ENCODE measurements at regions not wholly inside any gene's neighbourhood (a gene's known extent, or its start where the extent isn't known, plus 50 kb on each side); places are given as distances from the start of the nearest gene placed in this dataset.

GRCh38 chr2:12288048-12288447, 428.7 kb upstream of the TRIB2 start:
- H3K36me3 ChIP-seq (ENCODE audit: control insufficient read depth in 2 of 2, insufficient read depth in 2 of 2, low read length in 2 of 2), result no peaks in the 10 kb centered on the region
- H3K9me3 ChIP-seq (ENCODE audit: control insufficient read depth in 2 of 2, low read length in 2 of 2), result no peaks in the 10 kb centered on the region
- H3K27me3 ChIP-seq (ENCODE audit: control insufficient read depth in 1 of 2, insufficient read depth in 2 of 2, low read length in 2 of 2), result no peaks in the 10 kb centered on the region
- peaks cover 5% of the 10 kb centered on the region for H3K4me1 ChIP-seq (ENCODE audit: control insufficient read depth, insufficient read depth, low read length)
- no peak overlapping the region for H3K27ac ChIP-seq (ENCODE audit: low read length)
- no peak overlapping the region for H3K4me3 ChIP-seq (ENCODE audit: low read length in 2 of 2)
- no peak overlapping the region for H3K9ac ChIP-seq (ENCODE audit: low read length in 2 of 2)

DNA sequence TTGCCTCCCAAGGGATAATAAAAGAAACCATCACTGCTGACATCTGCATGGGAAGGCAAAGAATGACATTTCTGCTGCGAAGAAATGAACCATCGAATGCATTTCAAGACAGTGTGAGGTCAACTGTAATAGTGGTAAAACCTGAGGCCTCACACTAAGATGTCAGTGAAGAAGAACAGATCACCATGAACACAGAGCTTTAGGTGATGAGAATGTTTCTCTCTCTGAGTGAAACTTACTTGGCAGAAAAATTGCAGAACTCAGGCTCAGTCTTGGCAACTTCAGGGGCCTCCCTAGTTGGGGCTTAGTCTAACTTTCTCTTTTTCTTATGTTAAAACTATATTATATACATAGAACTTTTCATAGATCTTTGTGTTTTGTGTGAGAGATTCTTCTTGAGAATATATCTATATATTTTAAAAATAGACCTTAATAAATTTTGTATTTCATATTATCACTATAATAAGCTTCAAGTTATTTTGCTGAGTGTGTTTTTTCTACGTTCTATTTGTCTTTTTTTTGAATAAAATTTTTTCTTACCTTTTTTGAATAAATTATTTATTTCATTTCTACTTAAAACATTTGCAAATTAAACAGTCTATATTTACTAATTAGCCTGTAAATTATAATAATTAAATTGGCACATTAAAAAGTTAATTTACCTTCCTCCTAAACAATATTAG, 427.5 kb upstream of the TRIB2 start:
- Histone ChIP-seq H3K9me3 (ENCODE audit: control insufficient read depth in 2 of 2, low read length in 2 of 2) (no peaks in the 10 kb centered on the region), H3K27ac (ENCODE audit: low read length) (no peak overlapping the region), H3K4me1 (ENCODE audit: control insufficient read depth, insufficient read depth, low read length) (peaks cover 5% of the 10 kb centered on the region), H3K27me3 (ENCODE audit: control insufficient read depth in 1 of 2, insufficient read depth in 2 of 2, low read length in 2 of 2) (no peaks in the 10 kb centered on the region), H3K36me3 (ENCODE audit: control insufficient read depth in 2 of 2, insufficient read depth in 2 of 2, low read length in 2 of 2) (no peaks in the 10 kb centered on the region), H3K9ac (ENCODE audit: low read length in 2 of 2) (no peak overlapping the region), H3K4me3 (ENCODE audit: low read length in 2 of 2) (no peak overlapping the region)

DNA sequence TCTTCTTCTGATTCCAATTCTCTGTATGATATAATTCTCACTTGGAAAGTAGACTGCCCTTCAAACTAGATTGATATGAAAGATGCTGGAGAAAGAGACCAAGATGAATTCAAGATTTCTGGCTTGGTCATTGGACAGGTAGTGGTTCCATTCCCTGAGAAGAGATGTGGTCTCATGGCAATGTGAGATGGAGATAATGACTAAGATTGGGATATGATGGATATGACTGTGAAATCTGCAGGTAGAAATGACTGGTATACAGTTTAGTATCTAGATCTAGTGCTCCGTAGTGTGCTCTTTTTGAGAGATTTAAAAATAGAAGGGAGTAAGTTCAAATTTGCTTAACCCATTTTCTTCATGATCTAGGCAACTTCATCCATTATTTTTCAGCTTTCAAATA, 425.4 kb upstream of the TRIB2 start:
- H3K9ac ChIP-seq (ENCODE audit: low read length in 2 of 2), result no peak overlapping the region
- H3K36me3 ChIP-seq (ENCODE audit: control insufficient read depth in 2 of 2, insufficient read depth in 2 of 2, low read length in 2 of 2), result no peaks in the 10 kb centered on the region
- H3K4me3 ChIP-seq (ENCODE audit: low read length in 2 of 2), result no peak overlapping the region
- no peaks in the 10 kb centered on the region for H3K9me3 ChIP-seq (ENCODE audit: control insufficient read depth in 2 of 2, low read length in 2 of 2)
- H3K4me1 ChIP-seq (ENCODE audit: control insufficient read depth, insufficient read depth, low read length), result peaks cover 5% of the 10 kb centered on the region
- H3K27me3 ChIP-seq (ENCODE audit: control insufficient read depth in 1 of 2, insufficient read depth in 2 of 2, low read length in 2 of 2), result no peaks in the 10 kb centered on the region
- no peak overlapping the region for H3K27ac ChIP-seq (ENCODE audit: low read length)

GRCh38 chr2:12293874-12294273, 422.9 kb upstream of the TRIB2 start:
- Histone ChIP-seq H3K4me1 (ENCODE audit: control insufficient read depth, insufficient read depth, low read length) (no peaks in the 10 kb centered on the region), H3K9me3 (ENCODE audit: control insufficient read depth in 2 of 2, low read length in 2 of 2) (no peaks in the 10 kb centered on the region)

DNA sequence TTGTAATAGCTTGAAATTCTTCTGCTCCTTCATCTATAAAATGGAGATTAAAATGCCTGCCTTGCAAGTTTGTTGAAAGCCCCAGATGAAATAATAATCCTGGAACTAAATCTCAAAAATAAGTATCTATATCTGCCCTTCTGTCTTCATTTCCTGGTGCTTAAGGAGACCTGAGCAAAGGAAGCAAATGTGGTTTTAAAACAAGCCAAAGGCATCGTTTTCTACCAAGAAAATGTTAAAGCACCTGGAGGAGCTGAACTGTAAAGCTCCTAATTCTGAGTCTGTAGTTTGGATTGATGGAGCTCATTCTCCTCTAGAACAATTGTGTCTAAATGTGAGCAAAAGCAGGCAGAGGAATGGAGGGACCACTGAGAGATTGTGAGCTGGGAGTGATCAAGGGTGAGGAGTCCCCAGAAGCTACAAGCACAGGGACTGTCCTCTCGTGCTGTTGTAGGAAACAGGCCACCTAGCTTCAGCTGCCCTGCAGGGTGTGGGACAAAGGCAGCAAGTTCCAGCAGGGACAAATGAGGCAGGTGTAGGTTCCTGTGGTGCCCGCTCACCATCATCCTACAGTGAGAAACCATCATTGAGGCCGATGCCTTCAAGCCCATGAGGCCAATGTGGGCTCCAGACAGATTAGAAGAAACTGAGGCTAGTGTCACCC, 420.7 kb upstream of the TRIB2 start:
- Histone ChIP-seq H3K9me3 (ENCODE audit: control insufficient read depth in 2 of 2, low read length in 2 of 2) (no peaks in the 10 kb centered on the region), H3K27me3 (ENCODE audit: control insufficient read depth in 1 of 2, insufficient read depth in 2 of 2, low read length in 2 of 2) (no peaks in the 10 kb centered on the region), H3K9ac (ENCODE audit: low read length in 2 of 2) (no peak overlapping the region), H3K4me3 (ENCODE audit: low read length in 2 of 2) (no peak overlapping the region), H3K36me3 (ENCODE audit: control insufficient read depth in 2 of 2, insufficient read depth in 2 of 2, low read length in 2 of 2) (no peaks in the 10 kb centered on the region), H3K27ac (ENCODE audit: low read length) (no peak overlapping the region), H3K4me1 (ENCODE audit: control insufficient read depth, insufficient read depth, low read length) (peaks cover 2% of the 10 kb centered on the region)

More at GRCh38 chr2:12293874-12294273, 422.9 kb upstream of the TRIB2 start:
- Histone ChIP-seq H3K27ac (ENCODE audit: low read length) (no peak overlapping the region), H3K9ac (ENCODE audit: low read length in 2 of 2) (no peak overlapping the region), H3K27me3 (ENCODE audit: control insufficient read depth in 1 of 2, insufficient read depth in 2 of 2, low read length in 2 of 2) (no peaks in the 10 kb centered on the region), H3K4me3 (ENCODE audit: low read length in 2 of 2) (no peak overlapping the region), H3K36me3 (ENCODE audit: control insufficient read depth in 2 of 2, insufficient read depth in 2 of 2, low read length in 2 of 2) (no peaks in the 10 kb centered on the region)

DNA sequence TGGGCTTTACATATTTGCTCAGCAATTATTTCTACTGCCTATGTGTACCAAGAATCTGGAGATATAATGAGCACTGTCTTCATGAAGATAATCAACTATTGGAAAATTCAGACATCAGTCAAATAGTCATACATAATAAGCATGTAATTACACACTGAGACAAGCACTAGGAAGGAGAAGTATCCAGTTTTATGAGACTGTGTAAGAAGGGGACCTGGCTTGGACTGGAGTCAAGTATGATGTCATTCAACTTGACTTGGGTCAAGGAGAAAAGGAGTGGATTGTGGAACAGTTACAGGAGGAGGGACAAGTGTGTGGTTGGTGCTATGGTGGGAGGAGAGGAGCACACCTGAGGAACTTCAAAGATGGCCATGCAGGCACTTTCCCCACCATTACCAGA, 419.8 kb upstream of the TRIB2 start:
- peaks cover 2% of the 10 kb centered on the region for H3K4me1 ChIP-seq (ENCODE audit: control insufficient read depth, insufficient read depth, low read length)

GRCh38 chr2:12298352-12298751, 418.4 kb upstream of the TRIB2 start:
- no peak overlapping the region for H3K9ac ChIP-seq (ENCODE audit: low read length in 2 of 2)
- H3K4me1 ChIP-seq (ENCODE audit: control insufficient read depth, insufficient read depth, low read length), result peaks cover 2% of the 10 kb centered on the region
- no peak overlapping the region for H3K27ac ChIP-seq (ENCODE audit: low read length)
- H3K9me3 ChIP-seq (ENCODE audit: control insufficient read depth in 2 of 2, low read length in 2 of 2), result no peaks in the 10 kb centered on the region
- no peaks in the 10 kb centered on the region for H3K27me3 ChIP-seq (ENCODE audit: control insufficient read depth in 1 of 2, insufficient read depth in 2 of 2, low read length in 2 of 2)
- no peaks in the 10 kb centered on the region for H3K36me3 ChIP-seq (ENCODE audit: control insufficient read depth in 2 of 2, insufficient read depth in 2 of 2, low read length in 2 of 2)
- no peak overlapping the region for H3K4me3 ChIP-seq (ENCODE audit: low read length in 2 of 2)

More for the DNA sequence above, 419.8 kb upstream of the TRIB2 start:
- H3K27me3 ChIP-seq (ENCODE audit: control insufficient read depth in 1 of 2, insufficient read depth in 2 of 2, low read length in 2 of 2), result no peaks in the 10 kb centered on the region
- H3K27ac ChIP-seq (ENCODE audit: low read length), result no peak overlapping the region
- no peaks in the 10 kb centered on the region for H3K9me3 ChIP-seq (ENCODE audit: control insufficient read depth in 2 of 2, low read length in 2 of 2)
- H3K9ac ChIP-seq (ENCODE audit: low read length in 2 of 2), result no peak overlapping the region
- no peak overlapping the region for H3K4me3 ChIP-seq (ENCODE audit: low read length in 2 of 2)
- no peaks in the 10 kb centered on the region for H3K36me3 ChIP-seq (ENCODE audit: control insufficient read depth in 2 of 2, insufficient read depth in 2 of 2, low read length in 2 of 2)

DNA sequence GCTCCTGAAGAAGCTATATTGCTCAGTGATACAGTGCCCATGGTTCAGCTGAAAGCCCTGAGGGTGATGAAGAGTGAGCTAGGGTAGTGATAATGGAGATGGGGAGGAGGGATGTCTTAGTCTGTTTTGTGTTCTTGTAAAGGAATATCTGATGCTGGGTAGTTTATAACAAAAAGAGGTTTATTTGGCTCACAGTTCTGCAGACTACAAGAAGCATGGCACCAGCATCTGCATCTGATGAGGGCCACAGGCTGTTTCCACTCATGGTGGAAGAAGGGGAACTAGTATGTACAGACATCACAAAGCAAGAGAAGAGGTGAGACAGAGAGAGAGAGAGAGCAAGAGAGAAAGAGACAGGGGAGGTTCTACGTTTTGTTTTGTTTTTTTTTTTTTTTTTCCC, 417.3 kb upstream of the TRIB2 start:
- H3K27ac ChIP-seq (ENCODE audit: low read length), result no peak overlapping the region
- no peaks in the 10 kb centered on the region for H3K9me3 ChIP-seq (ENCODE audit: control insufficient read depth in 2 of 2, low read length in 2 of 2)
- no peak overlapping the region for H3K4me3 ChIP-seq (ENCODE audit: low read length in 2 of 2)
- H3K9ac ChIP-seq (ENCODE audit: low read length in 2 of 2), result no peak overlapping the region
- peaks cover 2% of the 10 kb centered on the region for H3K4me1 ChIP-seq (ENCODE audit: control insufficient read depth, insufficient read depth, low read length)
- H3K36me3 ChIP-seq (ENCODE audit: control insufficient read depth in 2 of 2, insufficient read depth in 2 of 2, low read length in 2 of 2), result no peaks in the 10 kb centered on the region
- H3K27me3 ChIP-seq (ENCODE audit: control insufficient read depth in 1 of 2, insufficient read depth in 2 of 2, low read length in 2 of 2), result no peaks in the 10 kb centered on the region

GRCh38 chr2:12300019-12300602, 416.6 kb upstream of the TRIB2 start:
- Histone ChIP-seq H3K27me3 (ENCODE audit: control insufficient read depth in 1 of 2, insufficient read depth in 2 of 2, low read length in 2 of 2) (no peaks in the 10 kb centered on the region), H3K36me3 (ENCODE audit: control insufficient read depth in 2 of 2, insufficient read depth in 2 of 2, low read length in 2 of 2) (no peaks in the 10 kb centered on the region), H3K4me1 (ENCODE audit: control insufficient read depth, insufficient read depth, low read length) (peaks cover 2% of the 10 kb centered on the region), H3K9me3 (ENCODE audit: control insufficient read depth in 2 of 2, low read length in 2 of 2) (no peaks in the 10 kb centered on the region), H3K9ac (ENCODE audit: low read length in 2 of 2) (no peak overlapping the region), H3K4me3 (ENCODE audit: low read length in 2 of 2) (no peak overlapping the region), H3K27ac (ENCODE audit: low read length) (no peak overlapping the region)

DNA sequence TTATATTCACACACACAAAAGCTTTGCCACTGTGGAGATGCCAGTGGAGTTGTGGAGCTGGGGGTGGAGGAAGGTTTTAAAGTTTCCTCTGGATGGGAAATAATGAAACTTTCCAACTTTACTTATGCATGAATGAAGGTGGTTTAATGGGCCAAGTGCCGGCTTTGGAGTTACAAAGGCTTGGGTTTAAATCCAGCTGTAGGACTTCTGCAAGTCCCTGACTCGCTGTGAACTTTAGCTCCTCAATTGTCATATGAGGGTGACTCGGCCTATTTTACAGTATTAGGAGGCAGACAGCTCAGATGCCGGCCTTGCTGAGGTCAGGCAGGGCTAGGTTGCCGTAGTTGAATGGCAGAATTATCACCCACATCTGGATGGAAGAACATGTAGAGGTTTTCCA, 415.8 kb upstream of the TRIB2 start:
- Histone ChIP-seq H3K4me1 (ENCODE audit: control insufficient read depth, insufficient read depth, low read length) (peaks cover 2% of the 10 kb centered on the region), H3K9me3 (ENCODE audit: control insufficient read depth in 2 of 2, low read length in 2 of 2) (no peaks in the 10 kb centered on the region), H3K36me3 (ENCODE audit: control insufficient read depth in 2 of 2, insufficient read depth in 2 of 2, low read length in 2 of 2) (no peaks in the 10 kb centered on the region), H3K9ac (ENCODE audit: low read length in 2 of 2) (no peak overlapping the region), H3K27ac (ENCODE audit: low read length) (no peak overlapping the region), H3K4me3 (ENCODE audit: low read length in 2 of 2) (no peak overlapping the region), H3K27me3 (ENCODE audit: control insufficient read depth in 1 of 2, insufficient read depth in 2 of 2, low read length in 2 of 2) (no peaks in the 10 kb centered on the region)

DNA sequence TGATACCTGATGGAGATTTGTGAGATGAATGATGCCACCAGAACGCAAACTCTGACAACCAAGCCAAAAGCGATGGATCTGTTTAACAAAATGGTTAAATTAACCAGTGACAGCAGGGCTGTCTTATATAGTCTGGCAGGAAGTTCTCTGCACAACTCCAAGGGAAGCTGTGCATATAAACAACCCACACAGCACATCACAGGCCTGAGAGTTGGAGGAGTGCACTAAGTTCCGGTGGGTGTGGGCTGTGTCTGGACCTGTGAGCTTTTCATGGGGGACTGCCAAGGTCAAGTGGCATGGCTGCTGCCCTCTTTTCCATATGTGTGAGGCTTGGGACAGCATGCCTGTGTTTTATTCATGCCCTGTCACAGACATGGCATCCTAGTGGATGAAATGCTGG, 414.6 kb upstream of the TRIB2 start:
- Histone ChIP-seq H3K27me3 (ENCODE audit: control insufficient read depth in 1 of 2, insufficient read depth in 2 of 2, low read length in 2 of 2) (no peaks in the 10 kb centered on the region), H3K36me3 (ENCODE audit: control insufficient read depth in 2 of 2, insufficient read depth in 2 of 2, low read length in 2 of 2) (no peaks in the 10 kb centered on the region), H3K4me1 (ENCODE audit: control insufficient read depth, insufficient read depth, low read length) (peaks cover 2% of the 10 kb centered on the region), H3K27ac (ENCODE audit: low read length) (no peak overlapping the region), H3K4me3 (ENCODE audit: low read length in 2 of 2) (no peak overlapping the region), H3K9me3 (ENCODE audit: control insufficient read depth in 2 of 2, low read length in 2 of 2) (no peaks in the 10 kb centered on the region), H3K9ac (ENCODE audit: low read length in 2 of 2) (no peak overlapping the region)

All from stomach smooth muscle (tissue), 2 donors.